ENCODE measurements at regions not wholly inside any gene's neighbourhood (a gene's known extent, or its start where the extent isn't known, plus 50 kb on each side); places are given as distances from the start of the nearest gene placed in this dataset.

- TF ChIP-seq ZNF609 (CRISPR knock-in tag; IDR thresholded peaks at IDR 0.05; ENCODE audit: borderline replicate concordance) (no peak), TAF1 (CRISPR knock-in tag; IDR thresholded peaks at IDR 0.05) (no peak), HOXD1 (CRISPR knock-in tag; IDR thresholded peaks at IDR 0.05) (no peak), ZNF10 (CRISPR knock-in tag; IDR thresholded peaks at IDR 0.05; ENCODE audit: borderline replicate concordance, low read depth) (no peak), ZNF160 (CRISPR knock-in tag; IDR thresholded peaks at IDR 0.05) (no peak), RORA (CRISPR knock-in tag; IDR thresholded peaks at IDR 0.05) (no peak), ZNF501 (CRISPR knock-in tag; IDR thresholded peaks at IDR 0.05) (no peak), PLRG1 (conservative IDR thresholded peaks at IDR 0.05) (no peak), NR2F2 (IDR thresholded peaks at IDR 0.05; ENCODE audit: borderline replicate concordance, low read depth) (no peak)
Measured at GRCh38 chr9:569296-569695, 272.2 kb upstream of the DMRT1 start (continued).

DNA sequence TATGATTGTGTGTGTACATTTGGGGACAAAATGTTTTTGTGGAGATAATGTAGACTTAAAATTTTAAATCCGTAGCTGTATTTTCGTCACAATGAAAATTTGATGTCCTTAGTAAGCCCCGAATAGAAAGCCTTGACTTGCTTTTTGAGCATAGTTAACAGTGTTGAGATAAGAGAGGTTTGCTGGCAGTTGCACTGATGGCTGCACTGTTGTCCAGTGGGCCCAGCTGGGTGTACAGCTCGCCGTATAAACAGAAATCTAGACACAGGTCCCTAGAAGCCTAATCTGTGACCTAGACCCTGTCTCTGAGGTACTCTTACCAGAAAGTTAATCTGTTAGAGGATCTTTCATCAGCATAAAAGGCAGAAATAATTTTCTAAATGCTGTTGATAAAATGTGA lies 271.3 kb upstream of the DMRT1 start:
- H3K4me1 ChIP-seq (ENCODE audit: insufficient read depth, low read length), result peaks cover 7% of the 10 kb centered on the region
- H3K36me3 ChIP-seq (replicated peaks in 1 of 2; ENCODE audit: control insufficient read depth in 1 of 2, insufficient read depth in 2 of 2, low read length in 2 of 2), result no peaks in the 10 kb centered on the region
- intact Hi-C loops (cut with micrococcal nuclease; ENCODE audit: unreplicated experiment), result no loop called here
- in situ Hi-C loops (cut with HindIII; ENCODE audit: extremely low pct_ligation_motif_present, low pct_unique_long_range_greater_than_20kb), result no loop called here
- no peak overlapping the region for H3K27ac ChIP-seq (ENCODE audit: extremely low read length, insufficient read depth, low read length)
- no peak overlapping the region for H3K4me2 ChIP-seq (ENCODE audit: low read depth, low read length)
- no peaks in the 10 kb centered on the region for H3K27me3 ChIP-seq (ENCODE audit: control insufficient read depth in 1 of 2, insufficient read depth in 2 of 2, low read length in 2 of 2)
- no peaks in the 10 kb centered on the region for H3K9me3 ChIP-seq (ENCODE audit: low read length)
- 27% methylated on average over 3 of the region's 5 CpGs for WGBS (ENCODE audit: low lambda C conversion rate)
- H3K9ac ChIP-seq (ENCODE audit: insufficient read depth, low read depth, low read length), result no peak overlapping the region
- H3K79me2 ChIP-seq (ENCODE audit: insufficient read depth, low read length), result no peaks in the 10 kb centered on the region
- TF ChIP-seq SP2 (CRISPR knock-in tag; IDR thresholded peaks at IDR 0.05), result no peak
- TF ChIP-seq, protein P1, sequence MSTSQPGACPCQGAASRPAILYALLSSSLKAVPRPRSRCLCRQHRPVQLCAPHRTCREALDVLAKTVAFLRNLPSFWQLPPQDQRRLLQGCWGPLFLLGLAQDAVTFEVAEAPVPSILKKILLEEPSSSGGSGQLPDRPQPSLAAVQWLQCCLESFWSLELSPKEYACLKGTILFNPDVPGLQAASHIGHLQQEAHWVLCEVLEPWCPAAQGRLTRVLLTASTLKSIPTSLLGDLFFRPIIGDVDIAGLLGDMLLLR (CRISPR knock-in tag; IDR thresholded peaks at IDR 0.05), result no peak
- TF ChIP-seq KDM2A (CRISPR knock-in tag; IDR thresholded peaks at IDR 0.05; ENCODE audit: borderline replicate concordance, low read depth), result no peak
- TF ChIP-seq TAF15 (IDR thresholded peaks at IDR 0.05; ENCODE audit: low read depth, low read length, poor library complexity, severe bottlenecking), result no peak
- TF ChIP-seq ZNF468 (CRISPR knock-in tag; IDR thresholded peaks at IDR 0.05), result no peak
- TF ChIP-seq ZNF878 (CRISPR knock-in tag; IDR thresholded peaks at IDR 0.05), result no peak
- TF ChIP-seq ZNF160 (CRISPR knock-in tag; IDR thresholded peaks at IDR 0.05), result no peak
- no peak for TF ChIP-seq ZNF737 (CRISPR knock-in tag; IDR thresholded peaks at IDR 0.05; ENCODE audit: borderline replicate concordance)
- TF ChIP-seq, protein P2, sequence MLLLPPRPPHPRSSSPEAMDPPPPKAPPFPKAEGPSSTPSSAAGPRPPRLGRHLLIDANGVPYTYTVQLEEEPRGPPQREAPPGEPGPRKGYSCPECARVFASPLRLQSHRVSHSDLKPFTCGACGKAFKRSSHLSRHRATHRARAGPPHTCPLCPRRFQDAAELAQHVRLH (CRISPR knock-in tag; IDR thresholded peaks at IDR 0.05; ENCODE audit: borderline replicate concordance, low read depth), result no peak
- TF ChIP-seq ZNF619 (CRISPR knock-in tag; IDR thresholded peaks at IDR 0.05), result no peak
- no peak for TF ChIP-seq HOXA7 (CRISPR knock-in tag; IDR thresholded peaks at IDR 0.05)
- ATAC-seq (no peak), DNase-seq (ENCODE audit: low spot score) (no peak), FAIRE-seq (no peak)
- no peak overlapping the region for H3K4me3 ChIP-seq (replicated peaks in 1 of 3; ENCODE audit: insufficient read depth in 1 of 3, low read depth in 2 of 3, low read length in 3 of 3)
- no TSS peak for BruUV-seq (replicated peaks)
- POLR2A ChIA-PET, result no interaction called here
- CTCF ChIA-PET (ENCODE audit: low intra/inter-chr PET ratio, low total read pairs), result no interaction called here
- H4K20me1 ChIP-seq (ENCODE audit: insufficient read depth, low read length), result no peaks in the 10 kb centered on the region
- no peak overlapping the region for H2AFZ ChIP-seq (ENCODE audit: low read length)

All from HepG2 (cell line).